ENCODE measurements at regions not wholly inside any gene's neighbourhood (a gene's known extent, or its start where the extent isn't known, plus 50 kb on each side); places are given as distances from the start of the nearest gene placed in this dataset.

- Histone ChIP-seq H4K8ac (ENCODE audit: low read depth, low read length) (no peak overlapping the region), H4K91ac (ENCODE audit: low read depth, low read length) (no peak overlapping the region), H2BK12ac (ENCODE audit: low read length) (no peak overlapping the region), H3K4me1 (ENCODE audit: control insufficient read depth in 1 of 2, insufficient read depth in 2 of 2, low read length in 2 of 2) (no peaks in the 10 kb centered on the region), H3K9me3 (ENCODE audit: insufficient read depth, low read depth, low read length) (no peaks in the 10 kb centered on the region), H3K14ac (ENCODE audit: low read length) (no peak overlapping the region), H3K23ac (ENCODE audit: low read length) (no peak overlapping the region), H2BK120ac (ENCODE audit: insufficient read depth, low read length, poor library complexity) (no peak overlapping the region), H3K9ac (ENCODE audit: low read length) (no peak overlapping the region), H3K79me1 (ENCODE audit: low read length) (no peaks in the 10 kb centered on the region), H3K4me2 (ENCODE audit: low read length) (no peak overlapping the region), H3K79me2 (ENCODE audit: control insufficient read depth, insufficient read depth, low read length, poor library complexity) (no peaks in the 10 kb centered on the region), H3K4me3 (ENCODE audit: low read depth, low read length) (no peak overlapping the region), H4K12ac (ENCODE audit: low read depth, low read length) (no peak overlapping the region), H3K4ac (ENCODE audit: low read depth, low read length) (no peak overlapping the region), H3K27ac (ENCODE audit: low read depth, low read length) (no peak overlapping the region), H3K36me3 (ENCODE audit: control insufficient read depth in 1 of 2, insufficient read depth in 2 of 2, low read length in 2 of 2) (peaks cover 3 to 12% of the 10 kb centered on the region in 2 experiments), H2AFZ (ENCODE audit: insufficient read depth, low read length, poor library complexity) (no peak overlapping the region), H2AK5ac (ENCODE audit: low read length) (no peak overlapping the region), H3K18ac (ENCODE audit: low read length) (no peak overlapping the region), H2BK5ac (ENCODE audit: low read depth, low read length, poor library complexity) (no peak overlapping the region), H3K27me3 (ENCODE audit: insufficient read depth, low read length) (no peaks in the 10 kb centered on the region)
- WGBS (ENCODE audit: extremely low coverage, insufficient coverage, insufficient read length), result no CpG with 5 or more reads among the region's 1 CpG
- DNase-seq, result no peak
Measured at GRCh38 chr4:122259849-122260248, 107.7 kb downstream of the BLTP1 start.

GRCh38 chr4:122276359-122276758 lies 102.5 kb upstream of the ADAD1 start:
- WGBS (ENCODE audit: extremely low coverage, insufficient coverage, insufficient read length), result no CpG with 5 or more reads among the region's 1 CpG
- Histone ChIP-seq H3K4me1 (ENCODE audit: control insufficient read depth in 1 of 2, insufficient read depth in 2 of 2, low read length in 2 of 2) (no peaks in the 10 kb centered on the region), H3K4ac (ENCODE audit: low read depth, low read length) (no peak overlapping the region), H4K8ac (ENCODE audit: low read depth, low read length) (no peak overlapping the region), H4K12ac (ENCODE audit: low read depth, low read length) (no peak overlapping the region), H3K23ac (ENCODE audit: low read length) (no peak overlapping the region), H3K79me1 (ENCODE audit: low read length) (no peaks in the 10 kb centered on the region), H4K91ac (ENCODE audit: low read depth, low read length) (no peak overlapping the region), H2BK120ac (ENCODE audit: insufficient read depth, low read length, poor library complexity) (no peak overlapping the region), H2AFZ (ENCODE audit: insufficient read depth, low read length, poor library complexity) (no peak overlapping the region), H3K18ac (ENCODE audit: low read length) (no peak overlapping the region), H2BK12ac (ENCODE audit: low read length) (no peak overlapping the region), H3K9ac (ENCODE audit: low read length) (no peak overlapping the region), H3K9me3 (ENCODE audit: insufficient read depth, low read depth, low read length) (no peaks in the 10 kb centered on the region), H3K79me2 (ENCODE audit: control insufficient read depth, insufficient read depth, low read length, poor library complexity) (no peaks in the 10 kb centered on the region), H3K27ac (ENCODE audit: low read depth, low read length) (no peak overlapping the region), H2AK5ac (ENCODE audit: low read length) (no peak overlapping the region), H3K14ac (ENCODE audit: low read length) (no peak overlapping the region), H3K27me3 (ENCODE audit: insufficient read depth, low read length) (no peaks in the 10 kb centered on the region), H3K4me3 (ENCODE audit: low read depth, low read length) (no peak overlapping the region), H3K36me3 (ENCODE audit: control insufficient read depth in 1 of 2, insufficient read depth in 2 of 2, low read length in 2 of 2) (peaks cover 4% of the 10 kb centered on the region in 2 experiments), H2BK5ac (ENCODE audit: low read depth, low read length, poor library complexity) (no peak overlapping the region), H3K4me2 (ENCODE audit: low read length) (no peak overlapping the region)
- DNase-seq, result no peak

- Histone ChIP-seq H4K12ac (ENCODE audit: low read depth, low read length) (no peak overlapping the region), H2BK120ac (ENCODE audit: insufficient read depth, low read length, poor library complexity) (no peak overlapping the region), H3K4me3 (ENCODE audit: low read depth, low read length) (no peak overlapping the region), H3K9me3 (ENCODE audit: insufficient read depth, low read depth, low read length) (no peaks in the 10 kb centered on the region), H3K14ac (ENCODE audit: low read length) (no peak overlapping the region), H3K27me3 (ENCODE audit: insufficient read depth, low read length) (no peaks in the 10 kb centered on the region), H2AFZ (ENCODE audit: insufficient read depth, low read length, poor library complexity) (no peak overlapping the region), H3K27ac (ENCODE audit: low read depth, low read length) (no peak overlapping the region), H3K4me2 (ENCODE audit: low read length) (no peak overlapping the region), H2BK5ac (ENCODE audit: low read depth, low read length, poor library complexity) (no peak overlapping the region), H3K4ac (ENCODE audit: low read depth, low read length) (no peak overlapping the region), H4K8ac (ENCODE audit: low read depth, low read length) (no peak overlapping the region), H2AK5ac (ENCODE audit: low read length) (no peak overlapping the region), H3K4me1 (ENCODE audit: control insufficient read depth in 1 of 2, insufficient read depth in 2 of 2, low read length in 2 of 2) (no peaks in the 10 kb centered on the region), H3K79me2 (ENCODE audit: control insufficient read depth, insufficient read depth, low read length, poor library complexity) (no peaks in the 10 kb centered on the region), H3K79me1 (ENCODE audit: low read length) (no peaks in the 10 kb centered on the region), H4K91ac (ENCODE audit: low read depth, low read length) (no peak overlapping the region), H3K18ac (ENCODE audit: low read length) (no peak overlapping the region), H2BK12ac (ENCODE audit: low read length) (no peak overlapping the region), H3K9ac (ENCODE audit: low read length) (no peak overlapping the region), H3K36me3 (ENCODE audit: control insufficient read depth in 1 of 2, insufficient read depth in 2 of 2, low read length in 2 of 2) (peaks cover 7% of the 10 kb centered on the region in 2 experiments), H3K23ac (ENCODE audit: low read length) (no peak overlapping the region)
- no peak for DNase-seq
- no CpG with 5 or more reads among the region's 1 CpG for WGBS (ENCODE audit: extremely low coverage, insufficient coverage, insufficient read length)
Measured at GRCh38 chr4:122278976-122279375, 99.8 kb upstream of the ADAD1 start.

GRCh38 chr4:122279670-122280069 lies 99.1 kb upstream of the ADAD1 start:
- Histone ChIP-seq H4K91ac (ENCODE audit: low read depth, low read length) (no peak overlapping the region), H3K4me3 (ENCODE audit: low read depth, low read length) (no peak overlapping the region), H3K4ac (ENCODE audit: low read depth, low read length) (no peak overlapping the region), H3K27me3 (ENCODE audit: insufficient read depth, low read length) (no peaks in the 10 kb centered on the region), H3K23ac (ENCODE audit: low read length) (no peak overlapping the region), H2BK12ac (ENCODE audit: low read length) (no peak overlapping the region), H3K9me3 (ENCODE audit: insufficient read depth, low read depth, low read length) (no peaks in the 10 kb centered on the region), H3K36me3 (ENCODE audit: control insufficient read depth in 1 of 2, insufficient read depth in 2 of 2, low read length in 2 of 2) (peaks cover 7% of the 10 kb centered on the region in 2 experiments), H3K14ac (ENCODE audit: low read length) (no peak overlapping the region), H2BK120ac (ENCODE audit: insufficient read depth, low read length, poor library complexity) (no peak overlapping the region), H2AFZ (ENCODE audit: insufficient read depth, low read length, poor library complexity) (no peak overlapping the region), H4K12ac (ENCODE audit: low read depth, low read length) (no peak overlapping the region), H3K18ac (ENCODE audit: low read length) (no peak overlapping the region), H3K4me2 (ENCODE audit: low read length) (no peak overlapping the region), H3K79me1 (ENCODE audit: low read length) (no peaks in the 10 kb centered on the region), H3K79me2 (ENCODE audit: control insufficient read depth, insufficient read depth, low read length, poor library complexity) (no peaks in the 10 kb centered on the region), H2BK5ac (ENCODE audit: low read depth, low read length, poor library complexity) (no peak overlapping the region), H4K8ac (ENCODE audit: low read depth, low read length) (no peak overlapping the region), H3K4me1 (ENCODE audit: control insufficient read depth in 1 of 2, insufficient read depth in 2 of 2, low read length in 2 of 2) (no peaks in the 10 kb centered on the region), H3K27ac (ENCODE audit: low read depth, low read length) (no peak overlapping the region), H3K9ac (ENCODE audit: low read length) (no peak overlapping the region), H2AK5ac (ENCODE audit: low read length) (no peak overlapping the region)
- DNase-seq, result no peak
- WGBS (ENCODE audit: extremely low coverage, insufficient coverage, insufficient read length), result no CpG with 5 or more reads among the region's 2 CpGs
